Lower leg skin (tissue), 3 donors: ENCODE measurements at regions not wholly inside any gene's neighbourhood (a gene's known extent, or its start where the extent isn't known, plus 50 kb on each side); places are given as distances from the start of the nearest gene placed in this dataset.

ENCODE experiments used
- POLR2A ChIP-seq, 2 donors: fragments of 450-650 bp; IDR thresholded peaks; one replicate each; pipeline ENCODE4 v1.6.1; 2016 to 2017; ENCODE audit warnings: antibody characterized with exemption in 2 of 2, mild to moderate bottlenecking in 1 of 2, moderate library complexity in 1 of 2
- TF ChIP-seq, protein P1 (sequence below), 3 donors: fragments of 450-650 bp; IDR thresholded peaks; one replicate each; pipeline ENCODE4 v1.5.1; 2016; ENCODE audit warnings: antibody characterized with exemption in 3 of 3, mild to moderate bottlenecking in 3 of 3, moderate library complexity in 2 of 3

DNA sequence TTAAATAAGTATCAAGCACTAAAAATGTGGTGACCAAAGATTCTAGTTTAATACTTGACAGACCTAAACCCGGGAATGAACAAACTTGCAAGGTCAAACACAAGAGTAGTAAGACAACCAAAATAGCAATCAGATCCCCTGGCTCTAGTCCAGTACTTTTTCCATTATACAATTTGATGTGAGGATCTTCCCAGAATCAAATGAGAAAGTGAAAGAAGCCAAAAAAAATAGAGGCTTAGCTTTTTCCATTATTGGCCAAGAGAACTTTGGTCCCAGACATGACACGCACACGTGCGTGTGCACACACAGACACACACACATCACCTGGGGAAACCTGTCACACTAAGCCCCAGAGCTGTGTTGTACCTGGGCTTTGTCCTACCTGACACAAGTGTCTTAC lies 300.6 kb upstream of the CDH5 start:
- TF ChIP-seq, protein P1, sequence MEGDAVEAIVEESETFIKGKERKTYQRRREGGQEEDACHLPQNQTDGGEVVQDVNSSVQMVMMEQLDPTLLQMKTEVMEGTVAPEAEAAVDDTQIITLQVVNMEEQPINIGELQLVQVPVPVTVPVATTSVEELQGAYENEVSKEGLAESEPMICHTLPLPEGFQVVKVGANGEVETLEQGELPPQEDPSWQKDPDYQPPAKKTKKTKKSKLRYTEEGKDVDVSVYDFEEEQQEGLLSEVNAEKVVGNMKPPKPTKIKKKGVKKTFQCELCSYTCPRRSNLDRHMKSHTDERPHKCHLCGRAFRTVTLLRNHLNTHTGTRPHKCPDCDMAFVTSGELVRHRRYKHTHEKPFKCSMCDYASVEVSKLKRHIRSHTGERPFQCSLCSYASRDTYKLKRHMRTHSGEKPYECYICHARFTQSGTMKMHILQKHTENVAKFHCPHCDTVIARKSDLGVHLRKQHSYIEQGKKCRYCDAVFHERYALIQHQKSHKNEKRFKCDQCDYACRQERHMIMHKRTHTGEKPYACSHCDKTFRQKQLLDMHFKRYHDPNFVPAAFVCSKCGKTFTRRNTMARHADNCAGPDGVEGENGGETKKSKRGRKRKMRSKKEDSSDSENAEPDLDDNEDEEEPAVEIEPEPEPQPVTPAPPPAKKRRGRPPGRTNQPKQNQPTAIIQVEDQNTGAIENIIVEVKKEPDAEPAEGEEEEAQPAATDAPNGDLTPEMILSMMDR (IDR thresholded peaks at IDR 0.05): no peak
- no peak for TF ChIP-seq POLR2A (IDR thresholded peaks at IDR 0.05)
